ENCODE measurements at regions not wholly inside any gene's neighbourhood (a gene's known extent, or its start where the extent isn't known, plus 50 kb on each side); places are given as distances from the start of the nearest gene placed in this dataset.

DNA sequence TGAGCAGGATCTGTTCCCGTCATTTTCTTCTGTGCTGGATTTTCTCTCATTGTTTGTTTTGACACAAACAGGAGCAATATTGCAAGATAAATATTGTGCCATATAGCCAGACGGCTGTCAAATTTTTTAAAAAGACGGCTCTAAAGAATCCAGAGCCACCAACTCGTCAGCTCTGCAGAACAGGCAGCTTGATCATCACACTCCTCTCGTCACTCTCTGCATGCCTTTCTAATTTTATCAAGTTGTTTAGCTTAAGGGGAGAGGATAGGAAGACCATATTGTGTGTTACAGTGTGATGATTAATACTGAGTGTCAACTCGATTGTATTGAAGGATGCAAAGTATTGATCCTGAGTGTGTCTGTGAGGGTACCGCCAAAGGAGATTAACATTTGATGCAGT is 562.8 kb downstream of the GALC start:
- H3K4me1 Mint-ChIP-seq = no peaks in the 10 kb centered on the region
- no peak for DNase-seq
- no peaks in the 10 kb centered on the region for H3K27me3 Mint-ChIP-seq (ENCODE audit: low read depth, poor library complexity)
- no peak overlapping the region for H3K4me3 Mint-ChIP-seq
- H3K36me3 Mint-ChIP-seq (ENCODE audit: low read depth) = no peaks in the 10 kb centered on the region
- peaks cover 8% of the 10 kb centered on the region for H3K9me3 Mint-ChIP-seq
- TF ChIP-seq CTCF (IDR thresholded peaks at IDR 0.05) = no peak
- no peak overlapping the region for H3K27ac Mint-ChIP-seq

DNA sequence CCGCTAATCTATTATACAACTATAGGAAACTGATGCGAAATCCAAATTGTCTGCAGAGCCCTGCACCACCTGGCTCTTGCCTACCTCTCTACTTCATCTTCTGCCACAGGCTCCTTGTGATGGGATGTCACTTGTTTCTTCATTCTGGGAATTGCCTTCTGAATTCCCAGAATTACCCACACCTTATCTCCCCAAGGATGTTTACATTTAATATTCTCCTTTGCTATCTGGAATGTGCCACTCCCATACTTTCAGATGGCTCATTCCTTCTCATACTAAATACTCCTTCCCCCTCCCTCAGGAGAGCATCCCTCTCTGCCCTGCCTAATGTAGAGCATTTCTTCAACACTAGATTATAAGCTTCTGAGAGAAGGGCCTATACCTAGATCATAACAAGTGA is 573.1 kb downstream of the GALC start:
- Mint-ChIP-seq H3K4me1 (no peaks in the 10 kb centered on the region), H3K9me3 (peaks cover 52% of the 10 kb centered on the region), H3K4me3 (no peak overlapping the region), H3K27me3 (ENCODE audit: low read depth, poor library complexity) (no peaks in the 10 kb centered on the region), H3K36me3 (ENCODE audit: low read depth) (no peaks in the 10 kb centered on the region), H3K27ac (no peak overlapping the region)
- DNase-seq = no peak
- TF ChIP-seq CTCF (IDR thresholded peaks at IDR 0.05) = no peak

DNA sequence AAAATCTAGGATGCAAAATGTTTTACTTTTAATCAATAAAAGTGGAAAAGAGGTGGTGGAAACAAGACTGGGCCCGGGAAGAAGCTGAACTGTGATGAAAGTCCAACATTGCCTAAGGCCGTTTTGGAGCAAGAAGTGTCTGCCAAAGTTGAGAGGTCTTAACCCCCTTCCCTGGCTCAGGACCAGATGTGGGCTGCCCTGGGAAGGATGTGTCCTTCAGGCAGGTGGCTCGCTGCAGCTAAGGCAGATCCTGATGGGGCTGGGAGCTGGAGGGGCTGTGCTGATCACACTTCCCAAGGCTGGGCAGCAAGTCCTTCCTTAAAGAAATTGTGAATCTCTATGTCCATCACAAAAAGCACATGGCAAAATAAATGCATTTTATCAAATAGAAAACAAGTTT is 581.6 kb downstream of the GALC start:
- H3K27me3 Mint-ChIP-seq (ENCODE audit: low read depth, poor library complexity) = no peaks in the 10 kb centered on the region
- H3K4me3 Mint-ChIP-seq = no peak overlapping the region
- H3K4me1 Mint-ChIP-seq = no peaks in the 10 kb centered on the region
- DNase-seq = no peak
- no peak for TF ChIP-seq CTCF (IDR thresholded peaks at IDR 0.05)
- no peak overlapping the region for H3K27ac Mint-ChIP-seq
- H3K36me3 Mint-ChIP-seq (ENCODE audit: low read depth) = no peaks in the 10 kb centered on the region
- peaks cover 4% of the 10 kb centered on the region for H3K9me3 Mint-ChIP-seq

GRCh38 chr14:87409393-87409792 is 583.6 kb downstream of the GALC start:
- no peaks in the 10 kb centered on the region for H3K27me3 Mint-ChIP-seq (ENCODE audit: low read depth, poor library complexity)
- H3K9me3 Mint-ChIP-seq = no peaks in the 10 kb centered on the region
- H3K4me3 Mint-ChIP-seq = no peak overlapping the region
- no peak overlapping the region for H3K27ac Mint-ChIP-seq
- no peaks in the 10 kb centered on the region for H3K36me3 Mint-ChIP-seq (ENCODE audit: low read depth)
- TF ChIP-seq CTCF (IDR thresholded peaks at IDR 0.05) = no peak
- no peak for DNase-seq
- no peaks in the 10 kb centered on the region for H3K4me1 Mint-ChIP-seq

DNA sequence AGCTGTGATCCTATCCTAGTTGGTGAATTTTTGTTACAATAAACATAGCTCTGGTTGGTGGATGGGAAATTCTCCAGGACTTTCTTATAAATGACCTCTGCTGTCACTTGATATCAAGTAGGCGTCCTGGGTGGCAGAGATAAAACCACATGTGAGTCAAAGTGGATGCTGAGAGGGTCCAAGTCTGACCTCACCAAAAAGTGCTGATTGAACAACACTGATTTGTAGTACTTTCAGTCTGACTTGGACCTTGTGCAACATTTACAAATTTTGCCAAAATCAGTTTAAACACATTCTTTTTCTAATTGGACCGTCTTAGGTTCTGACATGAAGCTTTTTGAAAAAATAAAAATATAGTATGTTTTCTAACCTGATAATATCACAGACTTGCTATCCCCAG is 585.6 kb downstream of the GALC start:
- Mint-ChIP-seq H3K27me3 (ENCODE audit: low read depth, poor library complexity) (no peaks in the 10 kb centered on the region), H3K4me1 (no peaks in the 10 kb centered on the region), H3K36me3 (ENCODE audit: low read depth) (no peaks in the 10 kb centered on the region), H3K9me3 (no peaks in the 10 kb centered on the region), H3K4me3 (no peak overlapping the region), H3K27ac (no peak overlapping the region)
- no peak for TF ChIP-seq CTCF (IDR thresholded peaks at IDR 0.05)
- DNase-seq = no peak

GRCh38 chr14:87405563-87405962 is 587.4 kb downstream of the GALC start:
- no peaks in the 10 kb centered on the region for H3K36me3 Mint-ChIP-seq (ENCODE audit: low read depth)
- no peak for DNase-seq
- no peak overlapping the region for H3K27ac Mint-ChIP-seq
- no peak for TF ChIP-seq CTCF (IDR thresholded peaks at IDR 0.05)
- H3K4me3 Mint-ChIP-seq = no peak overlapping the region
- H3K4me1 Mint-ChIP-seq = no peaks in the 10 kb centered on the region
- no peaks in the 10 kb centered on the region for H3K27me3 Mint-ChIP-seq (ENCODE audit: low read depth, poor library complexity)
- no peaks in the 10 kb centered on the region for H3K9me3 Mint-ChIP-seq

Data from nephron progenitor cell (in vitro differentiated cells).